ENCODE measurements at regions not wholly inside any gene's neighbourhood (a gene's known extent, or its start where the extent isn't known, plus 50 kb on each side); places are given as distances from the start of the nearest gene placed in this dataset.

- no peak for DNase-seq (ENCODE audit: low spot score)
These were observed 143.9 kb upstream of the DIO3 start for GRCh38 chr14:101417434-101417833.

- DNase-seq (ENCODE audit: low spot score) = no peak
These were observed 142.7 kb upstream of the DIO3 start for GRCh38 chr14:101418601-101419000.

- no peak for DNase-seq (ENCODE audit: low spot score)
These were observed 134.8 kb upstream of the DIO3 start for GRCh38 chr14:101426466-101426865.

DNA sequence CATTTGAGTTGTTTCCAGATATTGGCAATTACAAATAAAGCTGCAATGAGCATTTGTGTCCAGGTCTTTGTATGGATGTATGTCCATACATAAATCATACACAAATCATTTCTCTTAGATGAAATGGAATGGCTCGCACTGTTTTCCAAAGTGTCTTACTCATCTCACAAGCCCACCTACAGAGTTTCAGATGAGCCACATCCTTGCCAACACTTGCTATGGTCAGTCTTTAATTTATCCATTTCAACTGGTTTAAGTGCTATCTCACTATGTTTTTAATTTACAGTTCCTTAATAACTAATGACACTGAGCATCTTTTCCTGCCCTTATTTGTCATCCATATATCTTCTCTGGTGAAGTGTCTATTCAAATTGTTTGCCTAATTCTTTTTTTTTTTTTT is 132.9 kb upstream of the DIO3 start:
- DNase-seq (ENCODE audit: low spot score) = no peak

- DNase-seq (ENCODE audit: low spot score) = no peak
These were observed 125.7 kb upstream of the DIO3 start for GRCh38 chr14:101435546-101435945.

- no peak for DNase-seq (ENCODE audit: low spot score)
These were observed 122.3 kb upstream of the DIO3 start for GRCh38 chr14:101439023-101439422.

DNA sequence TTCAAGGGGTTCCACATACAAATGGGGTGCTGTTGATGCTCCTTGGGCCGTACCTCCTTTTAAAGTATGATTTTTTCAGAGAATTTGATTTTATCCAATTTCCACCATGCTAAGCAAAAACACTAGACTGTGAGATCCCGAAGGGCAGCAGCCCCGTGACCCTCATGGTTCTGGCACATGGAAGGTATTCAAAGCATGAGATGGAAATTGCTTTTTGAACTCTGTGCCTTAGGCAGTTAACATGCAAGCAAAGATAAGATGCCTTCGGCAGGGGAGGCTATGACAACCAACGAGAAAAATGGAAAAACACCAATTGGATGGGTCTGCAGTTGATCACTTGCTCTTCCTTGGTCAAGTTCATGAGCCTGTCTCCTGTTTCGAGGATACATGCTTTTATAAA is 120.8 kb upstream of the DIO3 start:
- no peak for DNase-seq (ENCODE audit: low spot score)

DNA sequence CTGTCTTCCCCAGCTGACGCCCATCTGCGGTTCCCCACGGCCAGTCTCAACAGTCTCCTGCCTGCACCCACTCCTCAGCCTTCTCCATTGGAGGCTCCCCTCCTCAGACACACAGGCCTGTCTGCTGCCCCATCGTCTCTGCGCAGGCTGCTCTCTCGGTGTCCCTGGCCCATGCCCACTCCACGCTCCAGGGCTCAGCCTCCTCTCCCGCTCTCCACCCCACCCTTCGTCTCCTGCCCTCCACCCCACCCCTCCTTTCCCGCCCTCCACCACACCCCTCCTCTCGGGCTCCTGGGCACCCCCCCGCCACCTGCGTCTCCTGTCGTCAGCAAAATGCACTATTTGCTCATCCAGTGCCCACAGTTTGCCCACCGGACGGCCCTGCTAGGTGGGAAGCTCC is 119.6 kb upstream of the DIO3 start:
- no peak for DNase-seq (ENCODE audit: low spot score)

DNA sequence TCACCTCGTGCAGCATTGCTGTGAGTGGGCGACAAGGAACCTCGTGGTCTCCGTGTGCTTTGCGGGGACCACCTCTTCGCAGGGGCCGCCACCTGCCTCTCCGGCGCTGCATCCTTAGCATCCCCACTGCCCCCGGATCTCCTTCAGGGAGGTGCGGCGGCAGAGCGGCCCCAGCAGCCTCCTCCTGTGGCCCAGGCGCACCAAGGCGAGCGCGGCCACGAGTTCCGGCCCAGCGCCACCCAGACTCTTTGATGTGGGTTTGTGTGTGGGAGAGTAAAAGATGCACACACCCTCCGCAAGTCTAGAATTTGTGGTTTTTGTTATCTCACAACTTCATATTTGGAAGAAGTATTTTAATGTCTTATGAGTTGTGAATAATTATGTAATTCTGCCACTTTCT is 118.8 kb upstream of the DIO3 start:
- DNase-seq (ENCODE audit: low spot score) = no peak

GRCh38 chr14:101444116-101444515 is 117.2 kb upstream of the DIO3 start:
- no peak for DNase-seq (ENCODE audit: low spot score)

- no peak for DNase-seq (ENCODE audit: low spot score)
These were observed 116.0 kb upstream of the DIO3 start for GRCh38 chr14:101445278-101445677.

DNA sequence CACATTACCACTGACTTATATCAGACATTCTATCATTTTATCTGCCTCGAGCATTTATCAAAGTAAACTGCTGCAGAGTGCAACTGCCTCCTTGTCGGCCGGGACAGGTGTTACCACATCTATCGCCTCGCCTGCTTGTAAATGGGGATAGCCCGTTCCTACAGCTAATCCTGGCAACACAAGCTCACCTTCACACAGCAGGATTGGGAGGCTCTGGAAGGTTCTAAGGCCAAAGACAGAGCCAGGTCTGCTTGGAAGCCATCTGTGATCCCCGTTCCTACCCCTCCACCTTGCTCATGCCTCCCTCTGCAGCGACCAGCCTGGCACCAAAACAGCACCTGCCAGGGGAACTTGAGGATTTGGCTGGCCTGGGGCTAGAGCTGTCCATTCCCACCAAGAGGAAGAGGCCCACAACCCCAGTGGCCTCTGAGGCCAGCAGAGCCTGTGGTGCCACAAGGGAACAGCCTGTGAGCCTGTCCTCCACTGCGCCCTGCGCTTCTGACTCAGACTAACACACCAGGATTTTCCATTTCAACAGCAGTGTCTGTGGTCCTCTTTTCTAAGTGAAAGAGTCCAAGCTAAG is 114.8 kb upstream of the DIO3 start:
- peak; percentile 78 for DNase-seq (ENCODE audit: low spot score)

- DNase-seq (ENCODE audit: low spot score) = peak; percentile 69
These were observed 112.2 kb upstream of the DIO3 start for GRCh38 chr14:101449114-101449513.

GRCh38 chr14:101451166-101451565 is 110.1 kb upstream of the DIO3 start:
- DNase-seq (ENCODE audit: low spot score) = no peak

- no peak for DNase-seq (ENCODE audit: low spot score)
These were observed 108.1 kb upstream of the DIO3 start for GRCh38 chr14:101453225-101453624.

- peak; percentile 24 for DNase-seq (ENCODE audit: low spot score)
These were observed 107.1 kb upstream of the DIO3 start for GRCh38 chr14:101454229-101454628.

GRCh38 chr14:101456246-101457175 is 104.8 kb upstream of the DIO3 start:
- peak; percentile 33 for DNase-seq (ENCODE audit: low spot score)

GRCh38 chr14:101457301-101457935 is 103.9 kb upstream of the DIO3 start:
- peak; percentile 82 for DNase-seq (ENCODE audit: low spot score)

GRCh38 chr14:101457936-101458740 is 103.2 kb upstream of the DIO3 start:
- peak; percentile 81 for DNase-seq (ENCODE audit: low spot score)

GRCh38 chr14:101458741-101459550 is 102.3 kb upstream of the DIO3 start:
- peak; percentile 86 for DNase-seq (ENCODE audit: low spot score)

DNA sequence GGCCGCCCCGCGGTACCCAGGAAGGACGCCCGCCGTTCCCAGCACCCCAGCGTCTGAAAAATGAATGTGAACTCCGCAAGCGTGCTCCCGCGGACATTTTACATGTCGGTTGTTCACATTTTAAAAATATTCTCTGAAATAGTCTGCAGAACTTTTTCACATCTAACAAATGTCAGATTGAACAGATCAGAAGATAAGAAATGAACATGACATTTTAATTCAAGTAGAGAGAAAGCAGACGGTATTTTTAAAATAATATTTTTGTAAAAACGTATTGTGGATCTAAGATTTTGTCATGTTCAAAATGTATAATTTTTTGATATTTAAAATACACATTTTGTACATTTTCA is 101.8 kb upstream of the DIO3 start:
- no peak for DNase-seq (ENCODE audit: low spot score)
